Activated CD4-positive, alpha-beta T cell treated with anti-CD3 and anti-CD28 coated beads, Interleukin-2, amount 50 U/mL, for 16 hours (primary cell): ENCODE measurements at regions not wholly inside any gene's neighbourhood (a gene's known extent, or its start where the extent isn't known, plus 50 kb on each side); places are given as distances from the start of the nearest gene placed in this dataset.

ENCODE experiments used
- DNase-seq: peaks from one replicate; pipeline ENCODE4 v3.0.0-alpha.2; 2020

DNA sequence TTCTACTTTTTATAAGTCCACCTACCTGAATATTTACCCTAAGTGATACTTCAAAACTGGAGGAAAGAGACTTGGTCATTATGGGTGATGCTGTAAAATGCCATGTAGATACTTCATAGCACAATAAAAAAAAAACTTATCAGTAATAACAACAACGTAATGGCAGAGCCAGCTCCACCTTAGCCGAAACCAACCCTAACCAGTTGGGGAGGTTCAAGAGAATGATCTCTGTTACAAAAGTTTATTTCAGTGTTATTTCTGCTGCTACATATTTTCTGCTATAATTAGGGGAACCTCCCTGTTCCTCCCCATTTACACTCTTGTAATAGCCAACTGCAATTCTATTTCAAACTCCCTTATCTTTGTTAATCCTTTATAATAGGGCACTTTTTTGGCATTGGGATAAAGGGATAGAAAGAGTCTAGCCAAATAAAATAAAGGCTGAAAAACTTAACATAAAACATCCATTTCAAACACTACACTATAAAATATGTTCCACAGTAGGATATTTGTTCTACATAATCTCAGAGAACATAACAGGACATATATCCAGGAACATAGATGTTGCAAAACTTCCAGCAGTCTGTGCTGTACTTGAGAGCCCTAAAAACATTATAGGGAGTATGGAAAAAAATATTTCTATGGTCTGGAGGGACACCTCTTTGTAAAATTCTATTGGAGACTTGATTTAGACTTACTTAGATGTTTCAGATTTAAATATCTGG is 138.7 kb upstream of the POF1B start:
- no peak for DNase-seq

DNA sequence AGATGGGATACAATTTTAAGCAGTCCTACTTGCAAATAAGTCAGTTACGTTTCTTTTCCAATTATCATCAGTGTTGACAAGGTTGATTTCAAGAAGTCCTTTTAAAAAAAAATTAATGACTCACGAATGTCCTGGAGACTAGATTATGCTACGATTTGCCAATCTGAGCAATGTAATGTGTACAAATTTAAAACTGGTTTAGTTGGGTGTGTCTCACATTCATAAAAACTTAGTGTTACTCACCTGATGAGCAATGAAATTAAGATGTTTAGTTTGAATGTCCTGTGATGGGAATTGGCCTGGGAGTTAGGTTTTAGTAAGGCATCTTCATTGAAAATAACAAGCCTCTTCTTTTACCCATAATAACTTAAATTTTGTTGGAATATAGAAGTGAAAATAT is 136.7 kb upstream of the POF1B start:
- DNase-seq: no peak

DNA sequence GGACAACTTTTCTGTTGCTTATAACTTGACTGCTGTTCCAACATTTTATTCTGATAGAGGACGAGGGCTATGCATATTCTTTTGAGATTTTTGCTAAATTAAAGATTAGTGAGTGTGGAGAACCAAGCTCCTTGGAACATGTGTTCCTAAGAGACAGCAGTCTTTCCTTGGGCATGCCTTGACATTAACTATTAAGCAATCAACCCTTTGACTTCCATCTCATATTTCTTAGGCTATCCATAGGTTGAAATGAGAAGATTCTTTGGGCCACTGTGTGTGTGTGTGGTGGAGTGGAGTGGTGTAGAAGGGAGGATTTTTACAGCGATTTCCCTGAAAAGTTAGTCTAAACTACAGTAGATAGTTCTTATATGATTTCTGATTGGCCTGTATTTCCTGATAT is 127.4 kb upstream of the POF1B start:
- DNase-seq: no peak

DNA sequence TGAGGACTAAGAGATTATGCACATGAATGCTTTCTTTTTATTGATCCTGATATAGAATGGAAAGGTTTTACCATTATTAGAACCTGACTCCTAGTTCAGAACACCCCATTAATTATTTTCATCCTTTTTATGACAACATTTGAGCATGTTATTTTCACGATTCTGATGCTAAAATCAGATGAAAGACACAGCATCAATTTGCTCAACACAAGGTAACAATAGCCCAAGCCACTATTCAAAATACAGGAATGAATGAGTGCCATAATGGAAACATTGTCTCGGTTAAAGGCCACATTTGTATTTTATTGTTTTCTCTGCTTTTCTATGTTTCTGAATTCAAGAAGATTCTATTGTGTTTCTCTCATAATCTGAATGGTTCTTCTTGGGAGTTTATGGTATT is 126.3 kb upstream of the POF1B start:
- DNase-seq: no peak

DNA sequence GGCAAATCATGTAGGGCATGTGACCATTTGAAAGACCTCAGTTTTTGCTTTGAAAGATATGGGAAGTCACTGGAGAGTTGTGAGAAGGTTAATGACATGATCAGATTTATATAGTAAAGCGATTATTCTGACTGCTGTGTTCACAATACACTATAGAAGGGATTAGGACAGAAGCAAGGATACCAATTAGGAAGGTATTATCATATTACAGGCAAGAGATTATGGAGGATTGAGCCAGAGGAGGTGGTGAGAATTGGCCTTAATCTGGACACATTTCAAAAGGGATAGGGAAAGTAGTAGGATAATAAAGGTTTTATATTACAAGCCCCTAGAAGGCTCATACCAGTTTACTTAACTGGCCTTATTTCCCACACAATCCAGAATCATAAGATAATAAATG is 124.9 kb upstream of the POF1B start:
- no peak for DNase-seq

DNA sequence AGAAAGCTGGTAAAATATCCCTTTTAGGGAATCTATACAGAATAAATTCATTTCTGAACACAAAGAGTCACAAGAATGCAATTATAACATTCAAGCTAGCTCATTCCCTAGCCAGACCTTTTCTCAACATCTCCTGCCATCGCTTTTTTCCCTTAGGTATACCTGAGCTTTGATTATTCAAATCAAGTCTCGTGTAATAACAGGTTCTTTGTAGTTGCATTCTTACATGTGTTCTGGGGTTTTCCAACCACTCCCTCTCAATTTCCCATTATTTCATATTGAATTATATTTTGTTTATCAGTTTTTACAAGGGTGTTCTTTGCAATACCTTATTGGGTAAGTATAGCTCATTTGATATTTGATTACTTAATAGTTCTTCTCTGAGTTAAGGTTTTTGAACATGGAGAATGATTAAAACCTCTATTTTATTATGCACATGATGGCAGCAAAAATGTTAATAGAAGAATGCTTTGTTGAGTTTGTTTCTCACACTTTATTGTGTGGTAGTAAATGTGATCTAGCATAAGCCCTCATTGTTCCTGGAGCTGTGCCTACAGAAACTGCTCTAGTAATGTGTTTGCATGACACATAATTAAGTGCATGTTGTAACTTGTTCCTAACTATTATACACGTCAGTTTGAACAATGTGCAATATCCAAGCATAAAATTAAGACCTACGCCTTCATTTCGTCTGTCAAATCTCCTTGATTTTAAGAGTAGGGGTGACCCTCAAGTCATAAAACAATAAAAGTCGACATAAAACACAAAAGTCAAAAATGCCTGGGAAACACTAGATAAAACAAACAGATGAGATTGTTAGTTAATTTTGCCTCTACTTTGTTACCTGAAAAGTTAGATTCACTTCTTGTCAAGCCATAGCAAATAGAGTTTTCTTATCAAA is 124.0 kb upstream of the POF1B start:
- DNase-seq: no peak

DNA sequence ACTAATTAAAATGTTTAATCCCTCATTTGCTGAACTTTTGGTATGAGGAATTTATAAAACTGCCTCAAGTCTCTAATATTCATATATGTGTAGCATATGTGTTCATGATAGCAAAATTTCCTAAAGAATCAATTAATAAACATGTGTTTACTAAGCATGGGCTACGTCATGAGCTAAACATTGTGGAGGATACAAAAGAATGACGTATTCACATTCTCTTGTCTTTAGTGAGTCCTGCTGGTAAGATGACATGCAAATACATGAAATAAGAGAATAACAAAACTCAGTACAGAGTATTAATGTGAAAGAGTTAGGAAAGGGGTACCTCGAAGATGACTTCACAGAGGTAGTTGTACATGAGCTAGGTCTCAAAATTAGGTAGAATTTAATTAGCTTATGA is 121.9 kb upstream of the POF1B start:
- no peak for DNase-seq

DNA sequence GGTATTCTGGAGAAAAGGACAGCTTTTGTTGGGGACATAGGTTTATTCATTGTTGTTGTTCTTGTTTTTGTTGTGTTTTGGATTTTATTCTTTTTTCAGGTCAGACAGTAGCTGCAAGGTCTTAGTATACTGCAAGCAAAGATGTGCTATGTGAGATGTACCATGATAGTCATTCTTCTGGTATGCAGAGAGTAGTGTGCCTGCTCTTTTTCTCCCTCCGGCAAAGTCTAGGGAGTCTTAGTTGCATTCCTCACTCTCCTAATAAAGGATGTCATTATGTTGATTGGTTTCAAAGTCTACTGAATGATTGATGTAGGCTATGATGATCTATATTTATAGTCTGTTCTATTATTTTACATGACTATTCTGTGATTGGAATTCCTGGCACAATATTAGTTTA is 119.9 kb upstream of the POF1B start:
- DNase-seq: no peak

DNA sequence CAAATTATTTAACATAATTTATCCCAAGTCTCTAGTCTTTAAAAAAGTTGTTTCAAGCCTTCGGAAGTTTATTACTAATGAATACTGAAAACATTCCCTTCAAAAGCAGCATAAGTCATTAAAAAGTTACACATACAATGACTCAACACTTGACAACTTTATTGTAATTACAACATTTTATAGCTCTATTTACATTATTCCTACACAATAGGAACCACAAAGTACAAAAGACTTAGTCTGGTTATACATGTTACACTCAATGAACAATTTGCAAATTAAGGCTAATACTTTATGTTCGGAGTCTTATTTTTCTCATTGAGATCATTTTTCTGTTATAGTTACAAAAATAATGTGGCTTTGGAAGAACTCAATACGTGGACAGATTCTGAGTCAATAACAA is 114.4 kb upstream of the POF1B start:
- DNase-seq: no peak

DNA sequence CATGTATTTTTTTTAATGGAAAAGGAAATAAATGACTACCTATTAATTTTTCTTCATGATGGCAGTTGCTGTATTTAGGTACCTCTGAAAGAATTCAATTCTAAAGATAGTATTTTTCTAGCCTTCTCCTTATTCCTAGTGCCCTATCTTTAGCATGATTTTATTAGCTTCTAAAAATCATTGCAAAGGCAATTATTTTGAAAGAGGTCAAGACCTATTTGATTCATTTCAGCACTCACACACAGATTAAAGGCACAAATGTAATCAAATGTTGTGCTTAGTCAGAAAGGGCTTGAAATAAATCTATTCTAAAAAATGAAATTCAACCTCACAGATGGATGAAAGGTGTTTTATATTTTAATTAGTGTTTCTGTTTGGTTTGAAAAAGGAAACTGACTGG is 74.8 kb upstream of the POF1B start:
- DNase-seq: no peak

DNA sequence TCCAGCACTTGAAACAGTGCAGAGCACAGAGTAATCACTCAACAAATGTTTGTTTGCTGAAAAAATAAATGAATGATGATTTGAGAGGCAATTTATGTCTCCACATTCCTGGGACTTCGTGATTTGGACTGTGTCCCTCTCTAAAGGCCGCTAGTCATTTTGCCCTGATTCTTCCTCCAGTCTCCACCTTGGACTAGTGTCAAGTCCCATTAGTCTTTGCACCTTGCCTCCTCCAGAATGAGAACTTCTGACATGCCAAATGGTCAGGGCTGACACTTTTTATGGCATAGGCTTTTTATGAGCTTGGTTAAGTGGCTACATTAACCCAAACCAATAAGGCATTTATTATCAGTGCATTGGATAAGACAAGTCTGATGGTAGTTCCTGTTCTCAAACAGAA is 65.1 kb upstream of the POF1B start:
- DNase-seq: no peak
